WTC11 (cell line): ENCODE measurements at regions not wholly inside any gene's neighbourhood (a gene's known extent, or its start where the extent isn't known, plus 50 kb on each side); places are given as distances from the start of the nearest gene placed in this dataset.
A peak's percentile ranks its signal among the peaks of the same experiment; 100 is the strongest.

Experiments used
- ATAC-seq: fragments of 200-7000 bp; cut with Tn5 transposase; 2 replicates; pipeline ENCODE4 v1.10.0; 2021; ENCODE audit warnings: mild to moderate bottlenecking, moderate library complexity
- CTCF ChIA-PET: fragments of 300-600 bp; sonication (Branson Sonifier 250); formaldehyde crosslinking; loops from one replicate; lab custom pipeline; 2021; ENCODE audit warnings: antibody characterized with exemption; lab: Charles Lee
- POLR2A ChIA-PET: fragments of 350-600 bp; sonication (Branson Sonifier 250); formaldehyde crosslinking; loops from one replicate; lab custom pipeline; 2021; ENCODE audit warnings: antibody characterized with exemption; lab: Charles Lee
- DNase-seq: peaks from one replicate; pipeline ENCODE4 v3.0.0; 2021; ENCODE audit warnings: low spot score
- H3K27ac Mint-ChIP-seq: 2 replicates; pipeline ENCODE4 v1.8.0; 2021; ENCODE audit warnings: mixed read lengths
- H3K27me3 Mint-ChIP-seq: 2 replicates; pipeline ENCODE4 v1.8.0; 2021; ENCODE audit warnings: low read depth, mild to moderate bottlenecking, moderate library complexity, mixed read lengths
- H3K36me3 Mint-ChIP-seq: 2 replicates; pipeline ENCODE4 v1.8.0; 2021; ENCODE audit warnings: mixed read lengths
- H3K4me1 Mint-ChIP-seq: 2 replicates; pipeline ENCODE4 v1.8.0; 2022; ENCODE audit warnings: mixed read lengths
- H3K4me3 Mint-ChIP-seq: 2 replicates; pipeline ENCODE4 v1.8.0; 2021; ENCODE audit warnings: mild to moderate bottlenecking, moderate library complexity, mixed read lengths
- H3K9me3 Mint-ChIP-seq: 2 replicates; pipeline ENCODE4 v1.8.0; 2021; ENCODE audit warnings: mixed read lengths
- ATF1 ChIP-seq: sonication (generic); formaldehyde crosslinking; IDR thresholded peaks from 2 replicates; pipeline ENCODE4 v1.8.1; 2023; ENCODE audit warnings: mild to moderate bottlenecking, moderate library complexity, missing genetic modification reagents
- ELF4 ChIP-seq: sonication (generic); formaldehyde crosslinking; IDR thresholded peaks from 2 replicates; pipeline ENCODE4 v1.8.1; 2022; ENCODE audit warnings: low read depth, mild to moderate bottlenecking, moderate library complexity, missing genetic modification reagents
- IRF2 ChIP-seq: sonication (generic); formaldehyde crosslinking; IDR thresholded peaks from 2 replicates; pipeline ENCODE4 v1.8.0; 2022; ENCODE audit warnings: low read depth, missing genetic modification reagents, borderline replicate concordance
- JUN ChIP-seq: sonication (generic); formaldehyde crosslinking; IDR thresholded peaks from 2 replicates; pipeline ENCODE4 v1.8.0; 2023; ENCODE audit warnings: mild to moderate bottlenecking, missing genetic modification reagents
- MXD4 ChIP-seq: fragments of 250-450 bp; sonication (Bioruptor Pico); IDR thresholded peaks from 2 replicates; pipeline ENCODE4 v1.8.0; 2021; ENCODE audit warnings: mild to moderate bottlenecking, moderate library complexity, borderline replicate concordance
- MYBL2 ChIP-seq: sonication (generic); formaldehyde crosslinking; IDR thresholded peaks from 2 replicates; pipeline ENCODE4 v1.8.1; 2023; ENCODE audit warnings: mild to moderate bottlenecking, moderate library complexity, missing genetic modification reagents
- NFE2L1 ChIP-seq: sonication (generic); formaldehyde crosslinking; IDR thresholded peaks from 2 replicates; pipeline ENCODE4 v1.8.1; 2023; ENCODE audit warnings: missing genetic modification reagents
- NR3C1 ChIP-seq: sonication (generic); formaldehyde crosslinking; conservative IDR thresholded peaks from 2 replicates; pipeline ENCODE4 v1.8.1; 2023; ENCODE audit warnings: low read depth, mild to moderate bottlenecking, missing genetic modification reagents
- SMAD4 ChIP-seq: sonication (generic); formaldehyde crosslinking; IDR thresholded peaks from 2 replicates; pipeline ENCODE4 v1.8.0; 2022; ENCODE audit warnings: mild to moderate bottlenecking, missing genetic modification reagents
- TCF7 ChIP-seq: sonication (generic); formaldehyde crosslinking; IDR thresholded peaks from 2 replicates; pipeline ENCODE4 v1.8.0; 2022; ENCODE audit warnings: mild to moderate bottlenecking, low read depth, missing genetic modification reagents, moderate library complexity
- ZBTB21 ChIP-seq: sonication (generic); formaldehyde crosslinking; IDR thresholded peaks from 2 replicates; pipeline ENCODE4 v1.8.1; 2023; ENCODE audit warnings: mild to moderate bottlenecking, missing genetic modification reagents, borderline replicate concordance
- ZNF219 ChIP-seq: sonication (generic); formaldehyde crosslinking; IDR thresholded peaks from 2 replicates; pipeline ENCODE4 v1.8.0; 2023; ENCODE audit warnings: missing genetic modification reagents, mild to moderate bottlenecking, borderline replicate concordance
- ZNF396 ChIP-seq: fragments of 250-450 bp; sonication (Bioruptor Pico); IDR thresholded peaks from 2 replicates; pipeline ENCODE4 v1.8.0; 2021; ENCODE audit warnings: mild to moderate bottlenecking, moderate library complexity, borderline replicate concordance
- ZNF423 ChIP-seq: fragments of 250-450 bp; sonication (Bioruptor Pico); IDR thresholded peaks from 2 replicates; pipeline ENCODE4 v2.1.2; 2022; ENCODE audit warnings: mild to moderate bottlenecking, moderate library complexity
- TF ChIP-seq, protein P1 (sequence below): sonication (generic); formaldehyde crosslinking; IDR thresholded peaks from 2 replicates; pipeline ENCODE4 v1.8.1; 2023; ENCODE audit warnings: mild to moderate bottlenecking, missing genetic modification reagents, moderate library complexity
- TF ChIP-seq, protein P2 (sequence below): fragments of 250-450 bp; sonication (Bioruptor Pico); IDR thresholded peaks from 2 replicates; pipeline ENCODE4 v1.9.0; 2021; ENCODE audit warnings: mild to moderate bottlenecking, borderline replicate concordance
- TF ChIP-seq, protein P3 (sequence below): sonication (generic); formaldehyde crosslinking; IDR thresholded peaks from 2 replicates; pipeline ENCODE4 v1.8.0; 2022; ENCODE audit warnings: mild to moderate bottlenecking, missing genetic modification reagents
- TF ChIP-seq, protein P4 (sequence below): sonication (generic); formaldehyde crosslinking; IDR thresholded peaks from 2 replicates; pipeline ENCODE4 v1.8.1; 2022; ENCODE audit warnings: low read depth, missing genetic modification reagents, borderline replicate concordance
- TF ChIP-seq, protein P5 (sequence below): fragments of 250-450 bp; sonication (Bioruptor Pico); IDR thresholded peaks from 2 replicates; pipeline ENCODE4 v2.1.2; 2022; ENCODE audit warnings: mild to moderate bottlenecking, moderate library complexity

DNA sequence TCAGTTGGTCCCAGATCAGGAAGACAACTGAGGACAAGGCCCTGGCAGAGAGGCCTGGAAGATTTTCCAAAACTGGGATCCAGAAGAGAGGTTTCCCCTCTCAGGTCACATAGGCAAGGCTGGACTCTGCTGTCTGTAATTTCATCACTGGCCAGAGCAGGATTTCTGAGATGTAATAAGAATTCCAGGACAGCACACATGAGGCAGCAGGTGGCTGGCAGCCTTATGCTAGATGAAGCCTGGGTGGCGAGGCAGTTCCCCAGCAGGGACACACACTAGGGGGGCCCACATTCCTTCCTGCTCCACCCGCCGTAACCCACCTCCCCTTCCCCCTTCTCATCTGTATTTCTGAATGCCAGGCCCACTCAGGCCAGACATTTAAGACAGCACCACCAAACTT is 98.6 kb downstream of the HNRNPLL start:
- ChIA-PET POLR2A (no interaction called here), CTCF (no interaction called here)
- Mint-ChIP-seq H3K9me3 (peaks cover 26% of the 10 kb centered on the region), H3K36me3 (peaks cover 15% of the 10 kb centered on the region), H3K4me3 (no peak overlapping the region)
- DNase-seq: no peak
- TF ChIP-seq ZNF423 (peak; percentile 77), MXD4 (no peak)
- TF ChIP-seq, protein P1, sequence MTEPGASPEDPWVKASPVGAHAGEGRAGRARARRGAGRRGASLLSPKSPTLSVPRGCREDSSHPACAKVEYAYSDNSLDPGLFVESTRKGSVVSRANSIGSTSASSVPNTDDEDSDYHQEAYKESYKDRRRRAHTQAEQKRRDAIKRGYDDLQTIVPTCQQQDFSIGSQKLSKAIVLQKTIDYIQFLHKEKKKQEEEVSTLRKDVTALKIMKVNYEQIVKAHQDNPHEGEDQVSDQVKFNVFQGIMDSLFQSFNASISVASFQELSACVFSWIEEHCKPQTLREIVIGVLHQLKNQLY (CRISPR knock-in tag): no peak
- TF ChIP-seq, all 79 proteins: peak for 1
- H3K27ac Mint-ChIP-seq: no peak overlapping the region
- ATAC-seq: no peak
- H3K27me3 Mint-ChIP-seq: peaks cover 13% of the 10 kb centered on the region
- peaks cover 21% of the 10 kb centered on the region for H3K4me1 Mint-ChIP-seq

DNA sequence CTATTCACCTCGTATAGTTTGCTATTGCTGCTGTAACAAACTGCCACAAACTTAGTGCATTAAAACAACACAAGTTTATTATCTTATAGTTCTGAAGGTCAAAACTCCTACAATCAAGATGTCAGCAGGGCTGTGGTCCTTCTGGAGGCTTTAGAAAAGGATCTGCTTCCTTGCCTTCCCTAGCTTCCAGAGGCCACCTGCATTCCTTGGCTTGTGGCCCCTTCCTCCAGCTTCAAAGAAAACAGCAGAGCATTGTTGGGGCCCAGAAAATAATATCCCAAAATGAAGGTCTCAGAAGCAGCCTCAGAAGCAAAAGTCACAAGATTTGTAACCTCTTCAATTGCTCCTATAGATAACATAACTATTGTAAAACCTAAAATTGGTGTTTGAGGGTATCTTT is 100.6 kb downstream of the HNRNPLL start:
- ChIA-PET POLR2A (no interaction called here), CTCF (no interaction called here)
- H3K27me3 Mint-ChIP-seq: peaks cover 5% of the 10 kb centered on the region
- H3K27ac Mint-ChIP-seq: no peak overlapping the region
- H3K9me3 Mint-ChIP-seq: peaks cover 26% of the 10 kb centered on the region
- H3K4me3 Mint-ChIP-seq: no peak overlapping the region
- TF ChIP-seq, protein P2, sequence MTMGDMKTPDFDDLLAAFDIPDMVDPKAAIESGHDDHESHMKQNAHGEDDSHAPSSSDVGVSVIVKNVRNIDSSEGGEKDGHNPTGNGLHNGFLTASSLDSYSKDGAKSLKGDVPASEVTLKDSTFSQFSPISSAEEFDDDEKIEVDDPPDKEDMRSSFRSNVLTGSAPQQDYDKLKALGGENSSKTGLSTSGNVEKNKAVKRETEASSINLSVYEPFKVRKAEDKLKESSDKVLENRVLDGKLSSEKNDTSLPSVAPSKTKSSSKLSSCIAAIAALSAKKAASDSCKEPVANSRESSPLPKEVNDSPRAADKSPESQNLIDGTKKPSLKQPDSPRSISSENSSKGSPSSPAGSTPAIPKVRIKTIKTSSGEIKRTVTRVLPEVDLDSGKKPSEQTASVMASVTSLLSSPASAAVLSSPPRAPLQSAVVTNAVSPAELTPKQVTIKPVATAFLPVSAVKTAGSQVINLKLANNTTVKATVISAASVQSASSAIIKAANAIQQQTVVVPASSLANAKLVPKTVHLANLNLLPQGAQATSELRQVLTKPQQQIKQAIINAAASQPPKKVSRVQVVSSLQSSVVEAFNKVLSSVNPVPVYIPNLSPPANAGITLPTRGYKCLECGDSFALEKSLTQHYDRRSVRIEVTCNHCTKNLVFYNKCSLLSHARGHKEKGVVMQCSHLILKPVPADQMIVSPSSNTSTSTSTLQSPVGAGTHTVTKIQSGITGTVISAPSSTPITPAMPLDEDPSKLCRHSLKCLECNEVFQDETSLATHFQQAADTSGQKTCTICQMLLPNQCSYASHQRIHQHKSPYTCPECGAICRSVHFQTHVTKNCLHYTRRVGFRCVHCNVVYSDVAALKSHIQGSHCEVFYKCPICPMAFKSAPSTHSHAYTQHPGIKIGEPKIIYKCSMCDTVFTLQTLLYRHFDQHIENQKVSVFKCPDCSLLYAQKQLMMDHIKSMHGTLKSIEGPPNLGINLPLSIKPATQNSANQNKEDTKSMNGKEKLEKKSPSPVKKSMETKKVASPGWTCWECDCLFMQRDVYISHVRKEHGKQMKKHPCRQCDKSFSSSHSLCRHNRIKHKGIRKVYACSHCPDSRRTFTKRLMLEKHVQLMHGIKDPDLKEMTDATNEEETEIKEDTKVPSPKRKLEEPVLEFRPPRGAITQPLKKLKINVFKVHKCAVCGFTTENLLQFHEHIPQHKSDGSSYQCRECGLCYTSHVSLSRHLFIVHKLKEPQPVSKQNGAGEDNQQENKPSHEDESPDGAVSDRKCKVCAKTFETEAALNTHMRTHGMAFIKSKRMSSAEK (CRISPR knock-in tag): no peak
- TF ChIP-seq IRF2 (CRISPR knock-in tag) (no peak), ZNF396 (CRISPR knock-in tag) (no peak)
- DNase-seq (no peak), ATAC-seq (no peak)
- peaks cover 15% of the 10 kb centered on the region for H3K36me3 Mint-ChIP-seq
- H3K4me1 Mint-ChIP-seq: peaks cover 28% of the 10 kb centered on the region

DNA sequence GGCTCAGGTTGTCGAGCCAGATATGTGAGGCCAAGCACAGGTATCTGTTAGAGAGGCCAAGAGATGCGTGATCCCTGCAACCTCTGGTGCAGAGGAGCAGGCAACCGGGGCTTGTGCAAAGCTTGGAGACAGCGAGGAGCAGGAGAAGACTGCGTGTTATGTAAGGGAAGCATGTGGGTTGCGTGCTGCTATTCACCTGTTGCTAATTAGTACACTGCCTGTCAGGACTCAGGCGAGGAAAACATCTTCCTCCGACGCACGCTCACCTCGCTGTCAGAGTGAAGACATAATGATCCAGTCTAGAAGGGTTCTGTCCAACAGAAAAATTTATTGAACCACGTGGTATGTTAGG is 102.5 kb downstream of the HNRNPLL start:
- ChIA-PET POLR2A (no interaction called here), CTCF (interaction anchor here (3.1 kb wide), 1 partner anchor 8 kb away, joined by 19 read pairs; no protein-coding TSS in a partner anchor)
- peaks cover 5% of the 10 kb centered on the region for H3K27me3 Mint-ChIP-seq
- peaks cover 28% of the 10 kb centered on the region for H3K4me1 Mint-ChIP-seq
- H3K4me3 Mint-ChIP-seq: no peak overlapping the region
- ATAC-seq (no peak), DNase-seq (no peak)
- peak overlapping the region; percentile 79 for H3K27ac Mint-ChIP-seq
- TF ChIP-seq, protein P3, sequence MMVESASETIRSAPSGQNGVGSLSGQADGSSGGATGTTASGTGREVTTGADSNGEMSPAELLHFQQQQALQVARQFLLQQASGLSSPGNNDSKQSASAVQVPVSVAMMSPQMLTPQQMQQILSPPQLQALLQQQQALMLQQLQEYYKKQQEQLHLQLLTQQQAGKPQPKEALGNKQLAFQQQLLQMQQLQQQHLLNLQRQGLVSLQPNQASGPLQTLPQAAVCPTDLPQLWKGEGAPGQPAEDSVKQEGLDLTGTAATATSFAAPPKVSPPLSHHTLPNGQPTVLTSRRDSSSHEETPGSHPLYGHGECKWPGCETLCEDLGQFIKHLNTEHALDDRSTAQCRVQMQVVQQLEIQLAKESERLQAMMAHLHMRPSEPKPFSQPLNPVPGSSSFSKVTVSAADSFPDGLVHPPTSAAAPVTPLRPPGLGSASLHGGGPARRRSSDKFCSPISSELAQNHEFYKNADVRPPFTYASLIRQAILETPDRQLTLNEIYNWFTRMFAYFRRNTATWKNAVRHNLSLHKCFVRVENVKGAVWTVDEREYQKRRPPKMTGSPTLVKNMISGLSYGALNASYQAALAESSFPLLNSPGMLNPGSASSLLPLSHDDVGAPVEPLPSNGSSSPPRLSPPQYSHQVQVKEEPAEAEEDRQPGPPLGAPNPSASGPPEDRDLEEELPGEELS: no peak
- TF ChIP-seq MXD4: no peak
- H3K36me3 Mint-ChIP-seq: peaks cover 15% of the 10 kb centered on the region
- peaks cover 26% of the 10 kb centered on the region for H3K9me3 Mint-ChIP-seq

DNA sequence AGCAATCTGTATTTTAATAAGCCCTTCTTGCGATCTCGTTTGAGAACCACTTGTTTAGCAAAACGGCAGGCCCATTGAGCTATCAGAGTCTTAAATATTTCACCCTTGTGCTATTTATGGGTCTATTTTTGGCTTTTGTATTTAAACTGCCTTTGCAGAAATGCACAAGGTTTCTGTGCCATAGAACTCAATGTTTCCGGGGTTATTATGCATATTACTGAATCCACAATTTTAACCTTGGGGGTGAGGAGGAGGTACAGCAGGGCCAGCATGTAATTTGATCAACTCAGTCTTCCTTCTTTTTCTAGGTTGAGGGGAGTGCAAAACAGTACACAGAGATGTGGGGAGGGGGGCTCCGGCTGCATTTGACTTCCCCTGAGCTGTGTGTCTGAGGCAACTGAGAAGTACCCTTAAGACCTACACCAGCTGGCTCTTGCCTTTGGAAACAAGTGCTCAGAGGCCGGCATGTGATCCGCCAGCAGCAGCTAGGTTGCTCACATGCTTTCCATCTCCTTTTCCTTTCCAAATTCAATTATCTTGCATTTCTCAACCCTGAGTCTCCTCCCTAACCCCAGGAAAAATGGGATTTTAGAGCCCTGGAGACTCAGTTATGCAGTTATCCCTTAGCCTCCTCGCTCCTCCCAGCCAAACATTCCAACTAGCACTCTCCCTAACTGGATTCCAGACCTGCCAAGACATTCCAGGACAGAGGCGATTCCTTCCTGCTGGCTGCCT is 103.0 kb downstream of the HNRNPLL start:
- Mint-ChIP-seq H3K4me3 (no peak overlapping the region), H3K27me3 (peaks cover 5% of the 10 kb centered on the region), H3K4me1 (peaks cover 28% of the 10 kb centered on the region), H3K36me3 (peaks cover 15% of the 10 kb centered on the region), H3K9me3 (peaks cover 26% of the 10 kb centered on the region), H3K27ac (peak overlapping the region; percentile 79)
- ChIA-PET CTCF (interaction anchor here (0.9 to 3.1 kb wide), 3 partner anchors 9 to 123 kb away, joined by 4 to 19 read pairs (median 6); partner anchors contain the start of gene ATL2), POLR2A (no interaction called here)
- ATAC-seq (peak; percentile 93), DNase-seq (peak; percentile 55)
- TF ChIP-seq MYBL2 (CRISPR knock-in tag) (no peak), JUN (CRISPR knock-in tag) (no peak), NR3C1 (no peak), ZBTB21 (no peak), TCF7 (CRISPR knock-in tag) (no peak), ELF4 (CRISPR knock-in tag) (no peak), ZNF423 (no peak), ATF1 (CRISPR knock-in tag) (no peak), NFE2L1 (CRISPR knock-in tag) (no peak), ZNF219 (CRISPR knock-in tag) (no peak), SMAD4 (CRISPR knock-in tag) (no peak)
- TF ChIP-seq, protein P4, sequence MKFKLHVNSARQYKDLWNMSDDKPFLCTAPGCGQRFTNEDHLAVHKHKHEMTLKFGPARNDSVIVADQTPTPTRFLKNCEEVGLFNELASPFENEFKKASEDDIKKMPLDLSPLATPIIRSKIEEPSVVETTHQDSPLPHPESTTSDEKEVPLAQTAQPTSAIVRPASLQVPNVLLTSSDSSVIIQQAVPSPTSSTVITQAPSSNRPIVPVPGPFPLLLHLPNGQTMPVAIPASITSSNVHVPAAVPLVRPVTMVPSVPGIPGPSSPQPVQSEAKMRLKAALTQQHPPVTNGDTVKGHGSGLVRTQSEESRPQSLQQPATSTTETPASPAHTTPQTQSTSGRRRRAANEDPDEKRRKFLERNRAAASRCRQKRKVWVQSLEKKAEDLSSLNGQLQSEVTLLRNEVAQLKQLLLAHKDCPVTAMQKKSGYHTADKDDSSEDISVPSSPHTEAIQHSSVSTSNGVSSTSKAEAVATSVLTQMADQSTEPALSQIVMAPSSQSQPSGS (CRISPR knock-in tag): no peak
- TF ChIP-seq, protein P5, sequence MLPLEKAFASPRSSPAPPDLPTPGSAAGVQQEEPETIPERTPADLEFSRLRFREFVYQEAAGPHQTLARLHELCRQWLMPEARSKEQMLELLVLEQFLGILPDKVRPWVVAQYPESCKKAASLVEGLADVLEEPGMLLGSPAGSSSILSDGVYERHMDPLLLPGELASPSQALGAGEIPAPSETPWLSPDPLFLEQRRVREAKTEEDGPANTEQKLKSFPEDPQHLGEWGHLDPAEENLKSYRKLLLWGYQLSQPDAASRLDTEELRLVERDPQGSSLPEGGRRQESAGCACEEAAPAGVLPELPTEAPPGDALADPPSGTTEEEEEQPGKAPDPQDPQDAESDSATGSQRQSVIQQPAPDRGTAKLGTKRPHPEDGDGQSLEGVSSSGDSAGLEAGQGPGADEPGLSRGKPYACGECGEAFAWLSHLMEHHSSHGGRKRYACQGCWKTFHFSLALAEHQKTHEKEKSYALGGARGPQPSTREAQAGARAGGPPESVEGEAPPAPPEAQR (CRISPR knock-in tag): no peak
